Colonic mucosa (tissue), 4 donors: ENCODE measurements at regions not wholly inside any gene's neighbourhood (a gene's known extent, or its start where the extent isn't known, plus 50 kb on each side); places are given as distances from the start of the nearest gene placed in this dataset.
"Not testable (repeated sequence)": the region's sequence is repeated elsewhere in the genome, so short reads cannot be mapped to it uniquely, and the experiment has no call there.

Experiments
- DNase-seq: peaks from one replicate; pipeline ENCODE4 v3.0.0-alpha.2; 2020
- H3K27ac ChIP-seq: fragments of 200-600 bp; one replicate; pipeline ENCODE4 v1.8.0; 2021
- H3K27me3 ChIP-seq: fragments of 200-600 bp; one replicate; pipeline ENCODE4 v1.8.0; 2021
- H3K36me3 ChIP-seq: fragments of 200-600 bp; one replicate; pipeline ENCODE4 v1.8.0; 2021
- H3K4me1 ChIP-seq: fragments of 200-600 bp; one replicate; pipeline ENCODE4 v1.8.0; 2021; ENCODE audit warnings: mild to moderate bottlenecking
- H3K4me3 ChIP-seq: fragments of 200-600 bp; one replicate; pipeline ENCODE4 v1.8.0; 2021
- H3K9ac ChIP-seq, 2 donors: one replicate each; pipeline ENCODE4 v1.7.0; 2013; ENCODE audit warnings: control low read depth in 2 of 2, low read depth in 2 of 2, low read length in 2 of 2
- H3K9me3 ChIP-seq: fragments of 200-600 bp; one replicate; pipeline ENCODE4 v1.8.0; 2021
- intact Hi-C: fragments of 100-400 bp; cut with DNase I; formaldehyde crosslinking; loops from one replicate; pipeline ENCODE4 v1.14.1; 2022
- TF ChIP-seq, protein P1 (sequence below): fragments of 200-600 bp; IDR thresholded peaks from one replicate; pipeline ENCODE4 v1.8.0; 2022; ENCODE audit warnings: antibody characterized with exemption, mild to moderate bottlenecking
- donor health status: healthy.
- donor health status: DM: no; HTN: no; CAD: no.
- donor health status: DM: no; HTN: no; CAD: no.

DNA sequence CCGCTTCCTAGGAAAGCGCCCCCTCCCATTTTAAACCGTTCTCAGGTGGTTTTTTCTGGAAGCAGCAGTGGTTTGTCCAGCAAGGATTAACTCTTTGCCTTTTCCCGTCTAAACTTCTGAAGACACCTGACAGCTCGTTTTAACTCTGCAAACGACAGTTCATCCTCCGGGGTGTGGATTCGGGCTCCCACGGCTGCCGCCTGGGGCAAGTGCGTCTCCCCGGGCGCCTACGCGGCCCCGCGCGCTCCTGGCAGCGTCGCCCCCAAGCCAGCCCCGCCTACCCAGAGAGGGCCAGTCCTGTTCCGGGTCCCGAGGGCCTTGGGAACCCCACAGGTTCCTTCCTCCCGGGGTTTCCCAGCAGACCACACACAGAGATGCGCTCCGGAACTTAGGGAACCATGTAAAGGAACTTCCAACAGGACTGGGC lies 54.4 kb downstream of the PRR18 start:
- H3K4me3 ChIP-seq: no peak overlapping the region
- H3K27me3 ChIP-seq: peaks cover 20% of the 10 kb centered on the region
- intact Hi-C loops: no loop called here
- no peaks in the 10 kb centered on the region for H3K4me1 ChIP-seq
- no peak overlapping the region for H3K27ac ChIP-seq
- no peaks in the 10 kb centered on the region for H3K36me3 ChIP-seq
- H3K9me3 ChIP-seq: no peaks in the 10 kb centered on the region
- DNase-seq: no peak
- H3K9ac ChIP-seq: peak overlapping the region in 1 of 2 donors; percentile 12
- TF ChIP-seq, protein P1, sequence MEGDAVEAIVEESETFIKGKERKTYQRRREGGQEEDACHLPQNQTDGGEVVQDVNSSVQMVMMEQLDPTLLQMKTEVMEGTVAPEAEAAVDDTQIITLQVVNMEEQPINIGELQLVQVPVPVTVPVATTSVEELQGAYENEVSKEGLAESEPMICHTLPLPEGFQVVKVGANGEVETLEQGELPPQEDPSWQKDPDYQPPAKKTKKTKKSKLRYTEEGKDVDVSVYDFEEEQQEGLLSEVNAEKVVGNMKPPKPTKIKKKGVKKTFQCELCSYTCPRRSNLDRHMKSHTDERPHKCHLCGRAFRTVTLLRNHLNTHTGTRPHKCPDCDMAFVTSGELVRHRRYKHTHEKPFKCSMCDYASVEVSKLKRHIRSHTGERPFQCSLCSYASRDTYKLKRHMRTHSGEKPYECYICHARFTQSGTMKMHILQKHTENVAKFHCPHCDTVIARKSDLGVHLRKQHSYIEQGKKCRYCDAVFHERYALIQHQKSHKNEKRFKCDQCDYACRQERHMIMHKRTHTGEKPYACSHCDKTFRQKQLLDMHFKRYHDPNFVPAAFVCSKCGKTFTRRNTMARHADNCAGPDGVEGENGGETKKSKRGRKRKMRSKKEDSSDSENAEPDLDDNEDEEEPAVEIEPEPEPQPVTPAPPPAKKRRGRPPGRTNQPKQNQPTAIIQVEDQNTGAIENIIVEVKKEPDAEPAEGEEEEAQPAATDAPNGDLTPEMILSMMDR: no peak

DNA sequence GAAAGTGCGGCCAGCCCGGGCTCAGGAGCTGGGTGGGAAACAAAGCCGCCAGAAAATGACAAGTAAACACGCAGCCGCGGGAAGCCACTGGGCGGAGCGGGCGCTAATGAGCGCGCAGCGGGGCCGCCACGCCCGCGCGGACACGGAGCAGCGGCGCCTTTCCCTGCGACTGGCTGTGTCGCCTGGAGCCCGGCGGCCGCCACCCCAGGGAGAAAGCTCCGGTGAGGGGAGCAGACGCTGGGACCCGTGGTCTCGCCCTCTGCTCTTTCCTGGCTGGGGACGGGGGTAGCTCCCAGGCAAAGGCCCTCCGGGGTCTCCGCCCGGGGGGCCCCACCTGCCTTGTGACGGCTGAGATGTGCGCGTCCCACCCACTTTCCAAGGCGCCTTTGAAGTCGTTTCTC lies 54.9 kb downstream of the PRR18 start:
- Histone ChIP-seq H3K9ac (peak overlapping the region in 1 of 2 donors; percentile 12), H3K9me3 (no peaks in the 10 kb centered on the region), H3K27me3 (peaks cover 20% of the 10 kb centered on the region), H3K4me1 (no peaks in the 10 kb centered on the region), H3K4me3 (peak overlapping the region; percentile 30), H3K27ac (no peak overlapping the region), H3K36me3 (no peaks in the 10 kb centered on the region)
- DNase-seq: no peak
- TF ChIP-seq, protein P1: no peak
- intact Hi-C loops: no loop called here

DNA sequence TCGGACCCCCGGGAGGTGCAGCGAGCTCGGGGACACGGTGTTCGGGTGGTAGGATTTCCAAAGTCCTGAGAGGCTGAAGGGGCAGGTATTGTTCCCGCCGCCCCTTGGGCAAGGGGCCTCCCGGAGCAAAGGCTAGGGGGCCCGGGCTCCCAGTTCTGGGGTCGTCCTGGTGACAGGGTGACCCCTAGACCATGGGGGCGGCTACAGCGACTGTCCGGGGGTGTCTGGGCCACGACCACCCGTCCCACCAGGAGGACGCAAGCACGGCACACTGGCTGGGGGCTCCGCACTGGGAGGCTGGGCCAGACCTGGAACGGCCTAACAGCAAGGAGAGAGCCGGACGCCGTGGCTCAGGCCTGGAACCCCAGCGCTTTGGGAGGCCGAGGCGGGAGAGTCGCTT lies 55.6 kb downstream of the PRR18 start:
- H3K9ac ChIP-seq: no peak overlapping the region
- H3K9me3 ChIP-seq: no peaks in the 10 kb centered on the region
- TF ChIP-seq, protein P1: no peak
- intact Hi-C loops: no loop called here
- peaks cover 20% of the 10 kb centered on the region for H3K27me3 ChIP-seq
- H3K4me3 ChIP-seq: no peak overlapping the region
- no peak for DNase-seq
- H3K4me1 ChIP-seq: no peaks in the 10 kb centered on the region
- no peaks in the 10 kb centered on the region for H3K36me3 ChIP-seq
- H3K27ac ChIP-seq: no peak overlapping the region

DNA sequence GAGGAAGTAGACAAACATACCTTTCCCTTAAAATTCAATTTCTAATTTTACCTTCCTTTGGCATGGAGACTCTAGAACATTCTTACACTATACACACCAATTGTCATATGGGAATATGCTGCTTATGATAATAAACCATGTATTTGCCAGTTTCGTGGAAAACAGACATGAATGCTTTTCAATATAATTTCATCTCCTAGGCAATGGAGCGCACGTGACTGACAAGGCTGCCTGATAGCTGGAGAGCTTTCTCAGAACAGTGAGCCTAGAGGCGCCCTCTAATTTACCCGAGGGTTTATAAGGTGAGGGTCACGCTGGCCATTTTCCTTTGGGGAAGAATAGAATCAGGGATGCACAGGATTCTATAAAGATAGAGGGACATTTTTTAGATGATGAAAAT lies 56.5 kb downstream of the PRR18 start:
- TF ChIP-seq, protein P1: no peak
- no peak overlapping the region for H3K4me3 ChIP-seq
- no peaks in the 10 kb centered on the region for H3K36me3 ChIP-seq
- H3K27me3 ChIP-seq: peaks cover 20% of the 10 kb centered on the region
- H3K27ac ChIP-seq: no peak overlapping the region
- no peaks in the 10 kb centered on the region for H3K9me3 ChIP-seq
- no peak for DNase-seq
- no peaks in the 10 kb centered on the region for H3K4me1 ChIP-seq
- intact Hi-C loops: no loop called here
- H3K9ac ChIP-seq: no peak overlapping the region

DNA sequence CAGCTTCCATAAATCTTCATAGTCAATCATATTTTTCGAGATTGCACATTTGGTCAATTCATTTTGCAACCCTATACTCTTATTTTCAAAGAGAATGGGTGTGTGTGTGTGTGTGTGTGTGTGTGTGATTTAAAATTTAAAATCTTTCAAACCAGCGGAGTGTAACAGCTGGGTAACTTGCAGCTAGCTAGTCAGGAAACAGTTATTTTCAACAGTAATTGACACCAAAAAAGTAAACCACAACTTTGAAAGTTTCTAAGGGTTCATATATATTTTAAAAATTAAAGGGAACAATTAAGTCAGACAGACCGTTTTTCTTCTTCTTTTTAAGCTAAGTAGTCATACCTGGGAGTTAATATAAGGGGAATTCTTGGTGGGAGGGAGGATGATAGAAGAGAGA lies 57.0 kb downstream of the PRR18 start:
- Histone ChIP-seq H3K9ac (no peak overlapping the region), H3K27ac (no peak overlapping the region), H3K36me3 (no peaks in the 10 kb centered on the region), H3K4me1 (no peaks in the 10 kb centered on the region), H3K27me3 (peaks cover 20% of the 10 kb centered on the region), H3K4me3 (no peak overlapping the region), H3K9me3 (no peaks in the 10 kb centered on the region)
- TF ChIP-seq, protein P1: no peak
- DNase-seq: no peak
- intact Hi-C loops: no loop called here

DNA sequence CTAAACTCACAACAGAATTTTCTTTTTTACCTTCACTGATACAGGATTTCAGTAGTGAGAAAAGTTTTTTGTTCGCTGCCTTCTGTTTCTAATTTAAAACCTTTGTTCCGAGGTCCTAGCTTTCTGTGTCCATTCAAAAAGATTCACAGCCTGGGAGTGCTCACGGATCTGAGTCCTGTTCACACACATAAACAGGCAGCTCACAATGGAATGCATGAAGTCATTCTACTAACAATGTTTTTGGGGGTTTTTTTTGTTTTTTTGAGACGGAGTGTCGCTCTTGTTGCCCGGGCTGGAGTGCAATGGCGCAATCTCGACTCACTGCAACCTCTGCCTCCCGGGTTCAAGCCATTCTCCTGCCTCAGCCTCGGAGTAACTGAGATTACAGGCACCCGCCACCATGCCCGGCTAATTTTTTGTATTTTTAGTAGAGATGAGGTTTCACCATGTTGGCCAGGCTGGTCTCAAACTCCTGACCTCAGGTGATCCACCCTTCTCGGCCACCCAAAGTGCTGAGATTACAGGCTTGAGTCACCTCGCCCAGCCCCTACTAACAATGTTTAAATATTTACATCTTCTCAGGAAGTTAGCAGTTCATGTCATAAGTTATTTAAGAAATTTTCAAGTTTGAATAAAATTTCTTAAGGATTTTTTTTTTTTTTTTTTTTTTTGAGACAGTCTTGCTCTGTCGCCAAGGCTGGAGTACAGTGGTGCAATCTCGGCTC lies 59.0 kb downstream of the PRR18 start:
- intact Hi-C loops, H3K9me3 ChIP-seq, H3K36me3 ChIP-seq, H3K9ac ChIP-seq, DNase-seq, H3K4me1 ChIP-seq, H3K27ac ChIP-seq, H3K4me3 ChIP-seq: not testable (repeated sequence)
- peaks cover 13% of the 10 kb centered on the region for H3K27me3 ChIP-seq
